Breast epithelium (tissue), 4 donors: ENCODE measurements at regions not wholly inside any gene's neighbourhood (a gene's known extent, or its start where the extent isn't known, plus 50 kb on each side); places are given as distances from the start of the nearest gene placed in this dataset.

Experiments used
- DNase-seq, 2 donors: peaks; one replicate each; pipeline ENCODE4 v3.0.0-alpha.2; 2019; ENCODE audit warnings: low spot score in 2 of 2
- H3K27ac ChIP-seq, 2 donors: fragments of 200-600 bp; sonication (generic) in 1 of 2; one replicate each; pipeline ENCODE4 v1.5.1; 2016 to 2019; ENCODE audit warnings: mild to moderate bottlenecking in 1 of 2
- H3K27me3 ChIP-seq, 2 donors: fragments of 200-600 bp; sonication (generic) in 1 of 2; one replicate each; pipeline versions ENCODE4 v1.5.1 to v1.6.0; 2017 to 2019; ENCODE audit warnings: control low read depth in 1 of 2, mild to moderate bottlenecking in 1 of 2
- H3K36me3 ChIP-seq: fragments of 200-600 bp; one replicate; pipeline ENCODE4 v1.5.1; 2019
- H3K4me1 ChIP-seq, 2 donors: fragments of 200-600 bp; sonication (generic); one replicate each; pipeline ENCODE4 v1.5.1; 2016 to 2019; ENCODE audit warnings: control low read depth in 1 of 2
- H3K4me3 ChIP-seq, 3 donors: fragments of 200-600 bp; sonication (generic); 1 replicate in 2 of 3; 2 replicates in 1 of 3; pipeline ENCODE4 v1.5.1; 2016 to 2019; ENCODE audit warnings: mild to moderate bottlenecking in 3 of 3, moderate library complexity in 2 of 3
- H3K9me3 ChIP-seq, 2 donors: fragments of 200-600 bp; sonication (generic) in 1 of 2; one replicate each; pipeline ENCODE4 v1.5.1; 2016 to 2019; ENCODE audit warnings: control low read depth in 1 of 2
- CTCF ChIP-seq, 3 donors: fragments of 450-650 bp; IDR thresholded peaks; one replicate each; pipeline ENCODE4 v1.5.1; 2016 to 2017; ENCODE audit warnings: antibody characterized with exemption in 3 of 3, mild to moderate bottlenecking in 3 of 3, moderate library complexity in 3 of 3
- POLR2A ChIP-seq: fragments of 450-650 bp; IDR thresholded peaks from one replicate; pipeline ENCODE4 v1.6.1; 2016; ENCODE audit warnings: antibody characterized with exemption, mild to moderate bottlenecking, moderate library complexity
- POLR2AphosphoS5 ChIP-seq, 3 donors: sonication (generic); formaldehyde crosslinking; IDR thresholded peaks; one replicate each; pipeline ENCODE4 v1.6.1; 2017; ENCODE audit warnings: antibody characterized with exemption in 3 of 3
- intact Hi-C: fragments of 100-400 bp; cut with DNase I; formaldehyde crosslinking; loops from one replicate; pipeline ENCODE4 v1.15.1; 2023; ENCODE audit warnings: low total_unique reads

- H3K4me1 ChIP-seq: no peaks in the 10 kb centered on the region
- no peak for TF ChIP-seq CTCF (IDR thresholded peaks at IDR 0.05)
- TF ChIP-seq POLR2AphosphoS5 (IDR thresholded peaks at IDR 0.05): no peak
- TF ChIP-seq POLR2A: no peak
- H3K27ac ChIP-seq: no peak overlapping the region
- no peaks in the 10 kb centered on the region for H3K36me3 ChIP-seq
- H3K9me3 ChIP-seq: no peaks in the 10 kb centered on the region
- intact Hi-C loops: no loop called here
- no peak for DNase-seq
- H3K27me3 ChIP-seq: no peaks in the 10 kb centered on the region
- H3K4me3 ChIP-seq: no peak overlapping the region
Measured at GRCh38 chr21:27764056-27764455, 797.2 kb upstream of the ADAMTS5 start.

- no peak for DNase-seq
- no peak for TF ChIP-seq POLR2AphosphoS5 (IDR thresholded peaks at IDR 0.05)
- TF ChIP-seq CTCF (IDR thresholded peaks at IDR 0.05): no peak
- TF ChIP-seq POLR2A: no peak
Measured at GRCh38 chr21:27761623-27762022, 794.7 kb upstream of the ADAMTS5 start.

GRCh38 chr21:27759820-27760219 lies 792.9 kb upstream of the ADAMTS5 start:
- H3K4me3 ChIP-seq: no peak overlapping the region
- intact Hi-C loops: no loop called here
- TF ChIP-seq POLR2A (no peak), POLR2AphosphoS5 (IDR thresholded peaks at IDR 0.05) (no peak), CTCF (IDR thresholded peaks at IDR 0.05) (no peak)
- H3K9me3 ChIP-seq: no peaks in the 10 kb centered on the region
- no peak for DNase-seq
- no peaks in the 10 kb centered on the region for H3K36me3 ChIP-seq
- H3K27ac ChIP-seq: no peak overlapping the region
- no peaks in the 10 kb centered on the region for H3K27me3 ChIP-seq
- H3K4me1 ChIP-seq: no peaks in the 10 kb centered on the region

More at GRCh38 chr21:27761623-27762022, 794.7 kb upstream of the ADAMTS5 start:
- Histone ChIP-seq H3K9me3 (no peaks in the 10 kb centered on the region), H3K4me3 (no peak overlapping the region), H3K36me3 (no peaks in the 10 kb centered on the region), H3K27ac (peak overlapping the region; percentile 25 to 44), H3K4me1 (no peaks in the 10 kb centered on the region), H3K27me3 (no peaks in the 10 kb centered on the region)
- intact Hi-C loops: no loop called here

- H3K4me3 ChIP-seq: no peak overlapping the region
- intact Hi-C loops: no loop called here
- H3K27ac ChIP-seq: no peak overlapping the region
- no peaks in the 10 kb centered on the region for H3K9me3 ChIP-seq
- H3K36me3 ChIP-seq: no peaks in the 10 kb centered on the region
- no peaks in the 10 kb centered on the region for H3K4me1 ChIP-seq
- no peaks in the 10 kb centered on the region for H3K27me3 ChIP-seq
- no peak for DNase-seq
- TF ChIP-seq POLR2A: no peak
- TF ChIP-seq POLR2AphosphoS5 (IDR thresholded peaks at IDR 0.05): no peak
- no peak for TF ChIP-seq CTCF (IDR thresholded peaks at IDR 0.05)
Measured at GRCh38 chr21:27759091-27759659, 792.3 kb upstream of the ADAMTS5 start.

- intact Hi-C loops: no loop called here
- no peak overlapping the region for H3K27ac ChIP-seq
- TF ChIP-seq POLR2AphosphoS5 (IDR thresholded peaks at IDR 0.05) (no peak), POLR2A (no peak), CTCF (IDR thresholded peaks at IDR 0.05) (no peak)
Measured at GRCh38 chr21:27756191-27756590, 789.3 kb upstream of the ADAMTS5 start.

More at GRCh38 chr21:27756191-27756590, 789.3 kb upstream of the ADAMTS5 start:
- Histone ChIP-seq H3K9me3 (no peaks in the 10 kb centered on the region), H3K4me1 (no peaks in the 10 kb centered on the region), H3K36me3 (no peaks in the 10 kb centered on the region), H3K27me3 (no peaks in the 10 kb centered on the region), H3K4me3 (no peak overlapping the region)
- no peak for DNase-seq
